ENCODE measurements at regions not wholly inside any gene's neighbourhood (a gene's known extent, or its start where the extent isn't known, plus 50 kb on each side); places are given as distances from the start of the nearest gene placed in this dataset.
"Not testable (repeated sequence)": the region's sequence is repeated elsewhere in the genome, so short reads cannot be mapped to it uniquely, and the experiment has no call there.

DNA sequence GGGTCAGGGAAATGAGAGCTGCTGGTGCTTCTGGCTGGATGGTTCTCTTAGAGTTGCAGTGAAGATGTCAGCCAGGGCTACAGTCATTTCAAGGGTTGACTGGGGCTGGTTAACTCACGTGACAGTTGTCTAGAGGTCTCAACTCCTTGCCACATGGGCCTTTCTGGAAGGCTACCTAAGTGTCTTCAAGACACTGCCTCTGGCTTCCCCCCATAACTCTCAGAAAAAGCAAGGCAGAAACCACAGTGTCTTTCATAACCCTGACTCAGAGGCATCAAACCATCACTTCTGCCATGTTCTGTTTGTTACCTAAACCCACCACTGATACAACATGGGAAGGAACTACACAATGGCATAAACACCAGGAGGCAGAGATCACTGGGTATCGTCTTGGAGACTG, 828.9 kb downstream of the EPHA4 start:
- DNase-seq: no peak

DNA sequence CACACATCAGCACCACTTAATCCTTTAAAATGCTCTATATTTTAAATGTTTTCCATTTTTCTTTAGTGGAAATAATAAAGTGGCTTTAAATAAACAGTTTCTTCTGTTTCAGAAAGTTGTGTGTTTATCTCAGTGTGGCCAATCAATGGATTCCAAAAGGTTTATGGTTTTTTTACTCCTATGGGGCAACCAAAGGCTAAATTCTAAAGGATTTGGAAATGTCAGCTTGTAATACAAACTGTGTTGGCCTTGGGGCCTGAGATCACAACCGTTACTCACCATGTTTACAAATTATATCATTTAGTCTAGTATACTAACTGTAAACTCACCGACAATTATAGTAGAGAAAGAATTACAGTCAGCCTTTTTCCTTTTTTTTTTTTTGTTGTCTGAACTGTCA, 827.2 kb downstream of the EPHA4 start:
- no peak for DNase-seq

DNA sequence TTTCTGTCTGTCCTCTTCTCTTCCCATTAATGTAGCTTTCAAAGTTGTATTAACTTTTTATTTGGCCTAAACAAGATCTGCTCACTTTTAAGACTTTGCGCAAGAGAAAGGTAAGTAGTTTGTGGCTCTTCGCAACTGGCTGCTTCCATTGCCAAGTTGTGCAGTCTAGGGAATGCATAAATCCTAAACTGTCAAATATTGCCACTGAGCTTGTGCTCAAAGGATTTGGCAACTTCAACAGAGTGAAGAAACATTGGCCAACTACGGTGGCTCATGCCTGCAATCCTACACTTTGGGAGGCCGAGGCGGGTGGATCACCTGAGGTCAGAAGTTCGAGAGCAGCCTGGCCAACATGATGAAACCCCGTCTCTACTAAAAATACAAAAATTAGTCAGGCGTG, 826.4 kb downstream of the EPHA4 start:
- no peak for DNase-seq

DNA sequence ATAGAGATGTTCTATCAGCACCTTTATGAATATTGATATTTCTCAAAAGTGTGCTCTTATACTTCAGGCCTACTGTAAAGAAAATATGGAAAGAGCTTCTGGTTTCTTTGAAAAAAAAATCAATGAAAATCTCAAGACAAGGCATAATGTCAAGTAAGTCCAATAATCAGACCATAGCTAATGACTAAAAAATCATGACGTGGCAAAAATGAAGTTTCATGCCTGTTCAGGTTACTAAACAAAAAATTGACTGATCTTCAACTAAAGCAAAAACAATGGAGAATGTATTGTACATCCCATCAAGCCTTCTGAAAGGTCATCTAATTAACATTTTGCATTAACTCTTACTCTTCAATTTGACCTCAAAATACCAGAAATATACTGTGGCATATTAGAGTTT, 824.4 kb downstream of the EPHA4 start:
- DNase-seq: no peak

DNA sequence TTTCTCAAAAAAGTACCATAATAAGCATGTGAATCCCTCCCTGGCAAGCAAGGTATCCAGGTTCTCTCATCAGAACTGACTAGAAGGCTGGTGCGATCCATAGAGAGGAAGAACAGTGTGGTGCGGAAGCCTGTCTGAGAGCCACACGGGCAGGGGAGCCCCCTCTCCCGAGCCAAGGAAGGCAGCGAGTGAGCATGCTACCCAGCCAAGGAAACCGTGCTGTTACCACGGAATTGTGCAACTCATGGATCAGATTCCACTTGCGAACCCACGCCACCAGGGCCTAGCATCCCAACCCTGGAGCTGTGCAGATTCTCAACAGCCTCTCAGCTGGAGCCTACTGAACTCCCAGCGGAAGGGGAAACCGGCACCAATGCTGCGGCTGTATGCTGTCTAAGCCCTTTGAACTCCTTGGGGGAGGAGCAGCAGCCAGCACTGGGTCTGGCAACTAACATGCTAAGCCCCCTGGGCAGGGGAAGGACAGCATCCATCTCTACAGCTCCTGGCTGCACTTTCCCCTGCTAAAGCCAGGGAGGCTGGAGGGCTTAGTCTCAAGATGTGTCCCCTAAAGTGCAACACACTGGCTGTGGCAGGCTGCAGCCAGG, 823.1 kb downstream of the EPHA4 start:
- no peak for DNase-seq

DNA sequence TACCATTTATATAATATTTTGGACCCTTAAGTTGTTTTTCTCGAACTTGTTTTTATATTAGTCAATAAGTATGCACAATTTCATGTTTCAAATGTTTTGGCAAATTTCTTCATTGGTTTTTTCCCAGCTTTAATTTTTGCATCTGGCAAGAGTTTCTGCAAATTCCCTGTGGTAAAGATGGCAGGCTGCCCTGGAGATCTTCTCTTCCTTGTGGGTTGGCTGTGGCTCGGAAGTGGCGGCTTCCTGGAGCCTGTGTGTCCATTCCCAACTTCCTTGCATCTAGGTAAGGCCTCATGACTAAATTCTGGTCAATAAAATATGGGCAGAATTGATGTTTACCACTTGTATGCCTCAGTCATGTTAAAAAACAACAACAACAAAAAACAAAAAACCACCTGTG, 818.6 kb downstream of the EPHA4 start:
- DNase-seq: no peak

DNA sequence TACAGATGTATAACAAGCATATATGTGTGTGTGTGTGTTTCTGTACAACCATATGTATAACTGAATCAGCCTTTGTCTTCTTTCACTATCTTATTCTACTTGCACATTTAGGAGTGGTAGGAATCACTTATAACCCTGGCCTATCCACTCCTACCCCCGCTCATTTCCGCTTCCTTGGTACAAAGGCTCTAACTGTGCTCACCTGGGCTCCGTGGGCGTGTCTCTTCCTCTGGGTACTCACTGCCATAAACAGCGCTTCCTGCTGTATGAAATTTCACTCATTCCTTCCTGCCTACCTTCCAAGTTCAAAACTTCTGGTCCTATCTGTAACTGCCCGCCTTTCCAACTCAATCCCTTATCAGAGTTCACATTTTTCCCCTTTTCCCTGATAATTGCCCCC, 815.5 kb downstream of the EPHA4 start:
- DNase-seq: no peak

DNA sequence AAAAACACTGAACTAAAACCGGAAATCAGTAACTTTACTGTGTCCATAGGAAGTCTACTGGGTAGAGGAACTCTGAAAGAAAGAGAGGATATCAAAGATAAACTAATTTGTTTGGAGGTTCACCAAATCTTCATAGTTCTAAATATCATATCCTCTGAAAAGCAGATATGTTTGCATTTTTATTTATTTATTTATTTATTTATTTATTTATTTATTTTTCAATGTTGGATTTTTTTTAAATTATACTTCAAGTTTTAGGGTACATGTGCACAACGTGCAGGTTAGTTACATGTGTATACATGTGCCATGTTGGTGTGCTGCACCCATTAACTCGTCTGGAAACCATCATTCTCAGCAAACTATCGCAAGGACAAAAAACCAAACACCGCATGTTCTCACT, 813.7 kb downstream of the EPHA4 start:
- DNase-seq: not testable (repeated sequence)

DNA sequence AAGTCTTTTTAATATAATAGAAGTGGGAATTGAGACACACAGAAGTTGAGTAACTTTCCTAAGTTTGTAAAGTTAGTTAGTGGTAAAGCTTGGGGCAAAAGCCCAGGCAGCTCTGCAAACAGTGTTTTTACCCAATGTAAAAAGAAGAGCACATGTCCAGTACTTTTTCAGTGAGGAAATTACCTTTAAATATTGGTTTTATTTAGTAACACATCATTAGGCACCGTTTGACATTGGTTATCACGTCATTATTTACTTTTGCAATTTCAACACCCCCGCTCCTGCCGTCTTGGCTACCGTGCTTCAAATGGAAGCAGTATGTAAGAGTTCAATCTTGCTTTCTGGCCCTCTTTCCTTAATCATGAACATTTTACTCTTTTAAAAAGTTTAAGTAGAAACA, 807.9 kb downstream of the EPHA4 start:
- DNase-seq: no peak

DNA sequence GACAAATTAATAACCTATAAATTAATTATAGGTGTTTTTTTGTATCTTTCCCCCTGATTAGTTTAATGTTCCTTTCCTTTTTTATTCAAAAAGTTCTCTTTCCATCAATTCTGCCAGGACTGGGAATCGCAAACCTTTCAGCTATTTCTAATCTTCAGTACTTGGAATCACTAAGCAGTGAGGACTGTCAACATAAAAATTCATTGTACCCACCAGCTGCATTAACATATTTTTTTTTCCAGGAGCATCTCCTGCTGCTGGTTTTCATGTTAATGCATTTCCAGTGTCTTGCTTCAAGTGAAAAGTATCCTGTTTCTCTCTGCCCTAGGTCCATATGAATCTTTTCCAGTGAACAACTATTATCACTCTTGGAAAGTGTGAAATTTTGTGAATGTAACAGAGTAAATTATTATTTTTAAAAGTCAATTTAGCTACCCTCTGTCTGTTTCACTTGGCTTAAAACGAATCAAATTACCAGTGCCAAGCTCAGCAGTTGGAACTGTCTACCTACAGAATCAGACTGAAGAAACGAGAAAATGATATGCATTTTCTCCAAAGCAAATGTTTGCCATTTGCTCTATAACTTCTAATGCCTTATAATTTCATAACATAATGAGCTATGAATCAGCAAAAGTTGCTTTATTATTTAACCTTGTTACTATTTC, 804.4 kb downstream of the EPHA4 start:
- no peak for DNase-seq

DNA sequence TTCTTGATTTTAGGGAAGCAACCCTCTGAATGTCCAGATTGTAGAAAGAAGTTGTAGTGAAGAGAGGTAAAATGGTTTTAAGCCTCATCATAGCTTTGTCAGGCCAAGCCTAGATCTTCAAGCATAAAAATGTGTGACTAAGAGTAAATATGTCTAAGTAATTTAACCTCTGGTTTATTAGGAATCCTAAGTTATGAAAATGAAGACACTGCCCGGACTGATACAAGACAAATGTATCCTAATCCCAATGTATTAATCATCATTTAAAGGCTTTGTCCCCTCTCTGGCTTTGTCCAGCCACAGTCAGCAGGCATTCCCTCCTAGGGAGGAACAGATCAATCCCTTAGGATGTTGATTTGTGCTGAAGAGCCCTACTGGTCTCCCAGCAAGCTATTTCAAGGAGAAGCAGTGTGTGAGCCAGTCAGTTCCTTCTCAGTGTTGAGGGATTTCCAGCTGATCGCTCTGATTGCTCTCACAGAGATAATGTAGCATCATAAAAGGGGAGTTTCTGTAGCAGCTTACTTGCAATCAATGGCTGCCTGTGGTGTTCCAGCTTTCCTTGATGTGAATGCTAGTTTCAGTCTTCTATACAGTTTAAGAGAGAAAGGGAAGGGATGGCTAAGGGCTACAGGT, 796.1 kb downstream of the EPHA4 start:
- DNase-seq: no peak

DNA sequence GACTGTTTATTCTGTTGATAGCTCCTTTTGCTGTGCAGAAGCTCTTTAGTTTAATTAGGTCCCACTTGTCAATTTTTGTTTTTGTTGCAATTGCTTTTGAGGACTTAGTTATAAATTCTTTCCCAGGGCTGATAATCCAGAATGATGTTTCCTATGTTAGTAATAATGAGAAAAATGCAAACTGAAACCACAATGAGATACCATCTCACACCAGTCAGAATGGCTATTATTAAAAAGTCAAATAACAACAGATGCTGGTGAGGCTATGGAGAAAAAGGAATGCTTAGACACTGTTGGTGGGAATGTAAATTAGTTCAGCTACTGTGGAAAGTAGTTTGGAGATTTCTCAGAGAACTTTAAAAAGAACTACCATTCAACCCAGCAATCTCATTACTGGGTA, 793.0 kb downstream of the EPHA4 start:
- not testable (repeated sequence) for DNase-seq

DNA sequence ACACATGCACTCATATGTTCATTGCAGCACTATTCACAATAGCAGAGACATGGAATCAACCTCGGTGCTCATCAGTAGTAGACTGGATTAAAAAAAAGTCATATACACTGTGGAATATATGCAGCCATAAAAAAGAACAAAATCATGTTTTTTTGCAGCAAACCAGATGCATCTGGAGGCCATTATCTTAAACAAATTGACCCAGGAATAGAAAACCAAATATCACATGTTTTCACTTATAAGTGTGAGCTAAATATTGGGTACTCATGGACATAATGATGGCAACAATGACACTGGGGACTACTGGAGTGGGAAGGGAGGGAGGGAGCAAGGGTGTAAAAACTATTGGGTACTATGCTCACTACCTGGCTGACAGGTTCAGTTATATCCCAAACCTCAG, 792.6 kb downstream of the EPHA4 start:
- DNase-seq: no peak

DNA sequence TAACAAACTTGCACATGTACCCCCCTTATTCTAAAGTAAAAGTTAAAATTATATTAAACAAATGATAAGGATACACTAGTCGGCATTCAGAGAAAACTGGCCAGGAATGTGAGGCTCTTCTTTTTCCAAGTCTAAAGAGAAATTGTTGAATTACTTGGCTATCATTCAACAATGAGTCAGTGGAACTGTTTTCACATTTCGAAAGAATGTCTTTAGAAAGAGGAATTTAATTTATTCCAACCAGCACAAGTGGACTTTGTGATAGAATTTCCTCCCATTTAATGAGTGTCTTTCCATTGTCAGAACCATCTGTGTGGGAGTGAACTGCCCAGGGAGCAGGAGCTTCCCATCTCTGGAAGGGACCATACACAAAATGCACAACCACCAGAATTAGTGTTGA, 792.2 kb downstream of the EPHA4 start:
- no peak for DNase-seq

DNA sequence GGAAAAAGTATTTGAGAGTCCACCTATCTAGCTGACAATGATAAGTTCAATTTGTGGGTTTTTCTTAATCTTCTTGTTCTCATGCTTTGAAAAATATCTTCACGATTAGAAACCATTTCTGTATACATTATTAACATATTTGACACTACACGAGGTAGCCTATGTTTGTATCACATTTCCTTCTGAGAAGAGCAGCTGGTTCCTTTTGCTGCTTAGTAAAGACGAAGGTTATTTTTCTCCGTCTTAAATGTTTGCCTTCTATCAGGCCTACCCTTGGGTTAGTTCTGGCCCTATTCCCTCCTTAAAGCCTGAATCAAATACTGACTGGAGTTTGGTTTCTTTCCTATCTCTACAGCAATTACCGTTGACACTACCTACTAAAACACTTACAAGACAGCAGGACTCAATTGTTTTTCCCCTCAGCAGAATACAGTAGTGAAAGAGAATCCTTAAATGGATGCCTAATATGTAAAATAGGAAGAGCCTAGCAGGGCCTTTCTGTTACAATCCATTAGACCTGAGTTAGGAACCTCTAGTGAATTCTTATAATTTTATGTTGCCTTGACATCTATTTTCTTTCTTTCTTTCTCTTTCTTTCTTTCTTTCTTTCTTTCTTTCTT, 790.4 kb downstream of the EPHA4 start:
- no peak for DNase-seq

DNA sequence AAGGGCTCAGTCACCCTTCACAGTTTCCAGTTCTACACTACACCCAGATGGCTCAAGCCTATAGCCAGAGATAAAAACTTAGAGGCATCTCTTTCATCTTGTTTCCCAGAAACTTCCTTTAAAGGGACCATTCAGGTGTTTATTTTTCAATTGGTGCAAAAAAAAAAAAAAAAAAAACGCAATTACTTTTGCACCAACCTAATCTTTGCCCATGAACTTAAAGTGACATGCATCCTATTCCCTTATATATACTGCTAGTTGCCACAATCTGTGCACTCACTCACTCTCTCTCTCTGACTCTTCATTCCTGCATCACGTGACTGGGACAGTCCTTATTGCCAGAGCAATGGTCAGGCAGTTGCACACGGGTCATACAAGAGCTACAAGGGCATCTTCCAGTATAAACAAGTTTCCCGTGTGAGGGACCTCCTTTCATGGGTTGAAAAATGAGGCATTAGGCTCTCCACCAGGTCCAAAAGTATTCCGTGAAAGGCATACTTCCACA, 789.4 kb downstream of the EPHA4 start:
- DNase-seq: no peak

DNA sequence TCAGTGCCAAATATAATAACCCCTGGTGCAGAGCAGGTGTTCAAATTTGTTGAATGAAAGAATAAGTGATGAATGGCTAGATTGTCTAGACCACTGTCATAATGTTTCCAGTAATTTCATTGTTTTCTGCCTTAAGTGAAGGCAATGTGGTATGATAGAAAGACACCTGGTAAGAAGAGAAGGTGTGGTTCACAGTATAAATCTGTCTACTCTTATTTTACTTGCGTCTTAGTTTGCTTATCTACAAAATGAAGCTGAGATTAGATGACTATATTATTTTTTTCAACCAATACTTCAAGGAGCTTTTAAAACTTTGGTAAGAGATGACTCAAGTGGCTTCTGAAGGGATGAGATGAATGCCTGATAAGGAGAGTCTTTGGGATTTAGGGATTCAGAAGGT, 788.4 kb downstream of the EPHA4 start:
- no peak for DNase-seq

DNA sequence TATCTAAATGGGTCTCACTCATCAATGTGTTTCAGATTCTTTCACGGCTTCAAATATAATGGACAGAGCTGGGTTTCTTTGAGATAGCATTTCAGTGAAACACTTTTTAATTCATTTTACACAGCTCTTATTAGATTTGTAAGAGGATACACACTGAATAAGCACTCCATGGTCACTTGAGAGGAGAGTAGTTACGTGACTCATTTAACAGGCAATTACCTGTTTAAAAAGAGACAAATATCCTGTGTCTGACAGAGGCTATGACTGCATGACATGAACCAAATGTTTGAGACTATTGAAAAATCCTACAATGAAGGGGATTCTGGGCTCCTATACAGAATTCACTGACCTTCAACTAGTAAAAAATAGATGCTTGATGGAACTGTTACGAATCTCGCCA, 786.9 kb downstream of the EPHA4 start:
- DNase-seq: no peak

DNA sequence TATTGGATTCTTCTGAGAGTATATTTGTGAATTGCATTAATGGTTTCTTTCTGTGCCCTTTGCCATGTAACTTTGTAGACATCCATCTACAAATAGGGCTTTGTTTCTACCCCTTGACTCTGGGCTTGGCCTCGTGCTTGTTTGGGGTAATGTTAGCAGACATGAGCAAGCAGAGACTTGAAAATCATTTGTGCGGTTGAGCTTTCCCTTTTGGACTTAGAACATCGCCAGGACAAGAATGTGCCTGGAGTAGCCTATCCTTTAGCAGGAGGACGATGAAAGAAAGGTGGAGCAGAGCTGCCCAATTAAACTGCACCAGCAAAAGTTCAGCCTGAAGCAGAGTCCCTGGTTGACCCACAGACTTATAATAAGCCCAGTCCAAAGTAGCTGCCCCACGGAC, 785.9 kb downstream of the EPHA4 start:
- no peak for DNase-seq

DNA sequence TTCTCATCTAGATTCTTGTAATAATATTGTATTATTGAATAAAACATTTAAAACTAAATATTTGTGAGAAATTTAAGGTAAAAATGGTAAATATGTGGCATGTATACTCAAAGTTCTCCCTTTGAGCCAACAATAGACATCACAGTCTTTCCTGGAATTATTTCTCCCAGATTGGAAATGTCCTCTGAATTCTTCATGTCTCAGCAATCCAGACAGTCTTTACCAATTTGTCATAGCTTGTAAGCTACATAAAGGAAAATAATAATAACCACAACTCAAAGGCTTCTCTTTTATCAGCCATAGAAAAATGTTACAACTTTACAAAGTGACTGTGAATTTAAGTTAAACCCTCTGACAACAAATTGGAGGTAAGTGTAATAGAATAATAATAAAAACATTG, 784.9 kb downstream of the EPHA4 start:
- no peak for DNase-seq

DNA sequence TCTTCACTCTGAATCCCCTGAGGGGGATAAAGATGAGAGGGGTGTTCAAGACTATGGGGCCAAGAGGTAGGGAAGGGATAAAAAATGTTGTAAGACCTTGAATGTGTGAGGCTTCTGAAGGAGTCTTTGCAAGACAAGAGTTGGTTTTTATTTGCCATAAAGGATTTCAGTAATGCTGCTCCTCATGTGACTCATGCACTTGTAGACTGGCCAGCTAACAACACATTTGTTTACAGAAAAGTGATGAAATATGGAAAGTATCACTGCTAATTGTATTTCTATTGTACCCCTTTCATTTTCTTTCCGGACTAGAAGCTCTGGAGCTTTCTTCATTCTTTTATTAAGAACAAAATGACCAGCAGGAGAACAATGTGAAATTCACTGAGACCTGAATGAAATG, 782.1 kb downstream of the EPHA4 start:
- DNase-seq: no peak

DNA sequence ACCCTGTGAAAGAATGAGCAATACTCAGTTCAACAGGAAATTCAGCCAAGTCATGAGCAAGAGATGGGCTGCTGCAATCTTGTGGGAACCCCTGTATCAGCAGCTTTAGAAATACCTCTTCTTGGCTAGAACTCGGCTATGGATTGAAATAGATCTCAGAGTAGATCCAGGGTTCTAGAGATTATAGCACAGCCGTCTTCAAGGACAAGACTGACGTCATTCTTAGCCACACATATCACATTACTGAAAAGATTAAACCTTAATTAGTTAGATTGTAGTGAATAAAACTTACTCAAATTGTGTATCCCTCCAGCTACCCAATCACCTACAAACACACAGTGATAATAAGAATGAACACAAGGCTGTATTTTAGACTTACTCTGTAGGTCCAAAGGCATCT, 776.4 kb downstream of the EPHA4 start:
- no peak for DNase-seq

DNA sequence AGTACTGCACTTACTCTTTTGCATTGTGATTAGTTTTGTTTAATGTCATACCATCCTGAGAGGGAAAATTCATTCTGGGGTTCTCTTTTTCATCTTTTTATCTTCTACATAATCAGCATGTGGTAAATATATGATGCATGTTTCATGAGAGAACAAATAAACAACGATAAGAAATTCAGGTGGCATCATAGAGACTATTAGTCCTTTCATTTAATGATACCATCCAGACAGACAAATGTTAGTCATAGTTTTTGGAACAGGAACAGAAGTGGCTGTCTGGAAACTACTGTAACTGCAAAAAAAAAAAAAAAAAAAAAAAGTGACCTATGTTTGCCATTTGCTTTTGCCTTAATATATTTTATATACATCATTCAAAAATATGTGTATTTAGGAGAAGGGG, 761.0 kb downstream of the EPHA4 start:
- no peak for DNase-seq

All from suppressor macrophage (primary cell).